GM18519 (cell line): ENCODE measurements at regions not wholly inside any gene's neighbourhood (a gene's known extent, or its start where the extent isn't known, plus 50 kb on each side); places are given as distances from the start of the nearest gene placed in this dataset.
"Not testable (repeated sequence)": the region's sequence is repeated elsewhere in the genome, so short reads cannot be mapped to it uniquely, and the experiment has no call there.

Experiments used
- ATAC-seq: cut with Tn5 transposase; IDR thresholded peaks from one replicate; pipeline ENCODE4 v1.9.1; 2021; ENCODE audit warnings: mild to moderate bottlenecking, moderate library complexity; ENCODE audit not compliant: unreplicated experiment, low FRiP score

GRCh38 chr6:144507772-144508312, 222.7 kb downstream of the UTRN start:
- not testable (repeated sequence) for ATAC-seq

GRCh38 chr6:144510859-144511258, 225.7 kb downstream of the UTRN start:
- ATAC-seq, result no peak

GRCh38 chr6:144515761-144516160, 230.6 kb downstream of the UTRN start:
- no peak for ATAC-seq

- ATAC-seq, result no peak
Observed at GRCh38 chr6:144519426-144519825, 234.3 kb downstream of the UTRN start.

GRCh38 chr6:144528743-144529425, 243.7 kb downstream of the UTRN start:
- ATAC-seq, result no peak

GRCh38 chr6:144530118-144530517, 245.0 kb downstream of the UTRN start:
- ATAC-seq, result no peak

GRCh38 chr6:144532238-144532637, 247.1 kb downstream of the UTRN start:
- ATAC-seq, result not testable (repeated sequence)

GRCh38 chr6:144534180-144534579, 249.0 kb downstream of the UTRN start:
- ATAC-seq, result no peak

GRCh38 chr6:144535630-144536029, 250.5 kb downstream of the UTRN start:
- ATAC-seq, result peak; percentile 20

- peak; percentile 52 for ATAC-seq
Observed at GRCh38 chr6:144536079-144536478, 250.9 kb downstream of the UTRN start.

GRCh38 chr6:144543006-144543871, 258.1 kb downstream of the UTRN start:
- no peak for ATAC-seq

- no peak for ATAC-seq
Observed at GRCh38 chr6:144544266-144544830, 259.2 kb downstream of the UTRN start.

- no peak for ATAC-seq
Observed at GRCh38 chr6:144546807-144547206, 261.7 kb downstream of the UTRN start.

GRCh38 chr6:144547409-144547808, 262.3 kb downstream of the UTRN start:
- ATAC-seq, result no peak

GRCh38 chr6:144548536-144548935, 263.4 kb downstream of the UTRN start:
- no peak for ATAC-seq

GRCh38 chr6:144549837-144550747, 265.0 kb downstream of the UTRN start:
- no peak for ATAC-seq

GRCh38 chr6:144551339-144551738, 266.2 kb downstream of the UTRN start:
- ATAC-seq, result no peak

GRCh38 chr6:144555066-144555465, 269.9 kb downstream of the UTRN start:
- ATAC-seq, result no peak

GRCh38 chr6:144559865-144560593, 274.9 kb downstream of the UTRN start:
- ATAC-seq, result no peak
